ENCODE measurements at regions not wholly inside any gene's neighbourhood (a gene's known extent, or its start where the extent isn't known, plus 50 kb on each side); places are given as distances from the start of the nearest gene placed in this dataset.

- TF ChIP-seq ZBTB33 (IDR thresholded peaks at IDR 0.05; ENCODE audit: borderline replicate concordance, low read depth) = no peak
- no peak for TF ChIP-seq RAD21 (IDR thresholded peaks at IDR 0.05; ENCODE audit: low read length)
Observed at GRCh38 chr17:69872675-69873262, 202.3 kb upstream of the KCNJ16 start (continued).

- CTCF ChIA-PET = interaction anchor here (1.2 to 1.6 kb wide), 4 partner anchors 9 to 267 kb away, joined by 3 to 6 read pairs (median 4); no protein-coding TSS in a partner anchor
- Histone ChIP-seq H3K27me3 (ENCODE audit: insufficient read depth) (no peaks in the 10 kb centered on the region), H3K9me3 (0 out of 2 replicates have a peak, but pooled peaks cover 9% of the 10 kb centered on the region), H3K9me2 (no peaks in the 10 kb centered on the region), H3F3A (replicated peaks; ENCODE audit: insufficient read depth) (peaks cover 66% of the 10 kb centered on the region), H3K4me1 (ENCODE audit: control insufficient read depth in 1 of 2, insufficient read depth in 2 of 2, low read depth in 1 of 2, low read length in 1 of 2) (peaks cover 10 to 47% of the 10 kb centered on the region in 2 experiments), H3K27ac (ENCODE audit: low read depth in 2 of 2, low read length in 1 of 2) (peak overlapping the region in 1 of 2 experiments; percentile 67; a peak in 2 of 4 replicates), H3K4me3 (ENCODE audit: low read depth in 2 of 2, low read length in 1 of 2) (no peak overlapping the region), H3K9ac (peak overlapping the region; percentile 13), H3K36me3 (replicated peaks in 1 of 2; ENCODE audit: control insufficient read depth in 1 of 2, insufficient read depth in 2 of 2, low read length in 1 of 2) (no peaks in the 10 kb centered on the region), H4K20me1 (ENCODE audit: insufficient read depth) (no peaks in the 10 kb centered on the region), H2AFZ (ENCODE audit: low read depth) (peak overlapping the region; percentile 23; the same call in 1 of the 2 replicates), H3K79me2 (ENCODE audit: insufficient read depth) (no peaks in the 10 kb centered on the region), H3K4me2 (peak overlapping the region; percentile 0; the same call in 1 of the 2 replicates)
- no peak for DNase-seq
- POLR2A ChIA-PET = no interaction called here
- peak; percentile 78; the same call in 1 of the 2 replicates for TF ChIP-seq TEAD4 (IDR thresholded peaks at IDR 0.05; ENCODE audit: borderline replicate concordance, insufficient read depth)
- no peak for TF ChIP-seq TAF1 (IDR thresholded peaks at IDR 0.05; ENCODE audit: borderline replicate concordance, low read depth, low read length)
- no peak for TF ChIP-seq CTCF (IDR thresholded peaks at IDR 0.05)
- no peak for TF ChIP-seq REST (IDR thresholded peaks at IDR 0.05; ENCODE audit: low read depth, low read length)
- TF ChIP-seq RXRA (IDR thresholded peaks at IDR 0.05; ENCODE audit: borderline replicate concordance, low read depth) = 0 out of 2 replicates have a peak, but pooled peaks have one; percentile 43
- peak; percentile 76 for TF ChIP-seq PBX3 (IDR thresholded peaks at IDR 0.05)
- TF ChIP-seq ELF1 (IDR thresholded peaks at IDR 0.05) = 0 out of 2 replicates have a peak, but pooled peaks have one; percentile 31
- no peak for TF ChIP-seq MAX (IDR thresholded peaks at IDR 0.05; ENCODE audit: low read depth)
- peak; percentile 65 for TF ChIP-seq JUND (IDR thresholded peaks at IDR 0.05)
- TF ChIP-seq NFIC (IDR thresholded peaks at IDR 0.05; ENCODE audit: borderline replicate concordance) = peak; percentile 75
- TF ChIP-seq FOXM1 (IDR thresholded peaks at IDR 0.05; ENCODE audit: low read depth) = no peak
- peak in 1 of 2 experiments; percentile 72; a peak in 1 of 4 replicates for TF ChIP-seq EP300 (IDR thresholded peaks at IDR 0.05; ENCODE audit: borderline replicate concordance in 1 of 2, low read depth in 1 of 2, low read length in 1 of 2)
- no peak for TF ChIP-seq NRF1 (IDR thresholded peaks at IDR 0.05; ENCODE audit: low read depth, low read length)
- TF ChIP-seq TCF12 (IDR thresholded peaks at IDR 0.05) = peak; percentile 80
- peak; percentile 72; the same call in 1 of the 2 replicates for TF ChIP-seq FOSL2 (IDR thresholded peaks at IDR 0.05; ENCODE audit: borderline replicate concordance, low read depth)
- no peak for TF ChIP-seq FOXJ3 (CRISPR knock-in tag; IDR thresholded peaks at IDR 0.05)
- TF ChIP-seq ZBTB33 (IDR thresholded peaks at IDR 0.05; ENCODE audit: borderline replicate concordance, low read depth) = peak; percentile 60; the same call in 1 of the 2 replicates
- no peak for TF ChIP-seq GATA2 (CRISPR knock-in tag; IDR thresholded peaks at IDR 0.05)
- no peak for TF ChIP-seq SIN3A (IDR thresholded peaks at IDR 0.05; ENCODE audit: borderline replicate concordance, low read depth, low read length)
Observed at GRCh38 chr17:69874175-69874670, 200.8 kb upstream of the KCNJ16 start.

Data from SK-N-SH (cell line).